A673 (cell line): ENCODE measurements at regions not wholly inside any gene's neighbourhood (a gene's known extent, or its start where the extent isn't known, plus 50 kb on each side); places are given as distances from the start of the nearest gene placed in this dataset.

Experiments used
- BruUV-seq: library from RNA; stranded (reverse); fragments of 400-500 nt; replicated peaks from 2 replicates; lab custom pipeline; 2021; lab: Mats Ljungman, UMichigan
- CTCF ChIA-PET: fragments of 300-600 bp; sonication (Branson Sonifier 250); formaldehyde crosslinking; loops from one replicate; lab custom pipeline; 2022; ENCODE audit warnings: antibody characterized with exemption; lab: Charles Lee
- POLR2A ChIA-PET: fragments of 300-600 bp; sonication (Branson Sonifier 250); formaldehyde crosslinking; loops from one replicate; lab custom pipeline; 2022; ENCODE audit warnings: antibody characterized with exemption; ENCODE audit not compliant: low non-redundant PET; lab: Charles Lee
- DNase-seq: peaks from one replicate; pipeline ENCODE4 v3.0.0-alpha.2; 2015; ENCODE audit warnings: low spot score
- H3K27ac ChIP-seq: fragments of 200-600 bp; sonication (generic); 2 replicates; pipeline ENCODE4 v1.5.1; 2016; ENCODE audit warnings: mixed run types, low read depth, mild to moderate bottlenecking, mixed read lengths, antibody characterized with exemption, low read length; ENCODE audit not compliant: poor library complexity, severe bottlenecking
- H3K27me3 ChIP-seq: fragments of 200-600 bp; sonication (generic); replicated peaks from 2 replicates; pipeline ENCODE4 v1.6.1; 2017; ENCODE audit warnings: mixed run types, low read depth, mild to moderate bottlenecking, mixed read lengths, antibody characterized with exemption, low read length; ENCODE audit not compliant: insufficient read depth, poor library complexity
- H3K36me3 ChIP-seq: fragments of 200-600 bp; sonication (generic); 2 replicates; pipeline ENCODE4 v1.6.1; 2016; ENCODE audit warnings: mixed run types, mild to moderate bottlenecking, mixed read lengths, antibody characterized with exemption, low read length; ENCODE audit not compliant: insufficient read depth, poor library complexity, severe bottlenecking
- H3K4me1 ChIP-seq: fragments of 200-600 bp; sonication (generic); 2 replicates; pipeline ENCODE4 v1.6.1; 2017; ENCODE audit warnings: mixed run types, mild to moderate bottlenecking, mixed read lengths, antibody characterized with exemption, low read length; ENCODE audit not compliant: insufficient read depth, poor library complexity, severe bottlenecking
- H3K4me3 ChIP-seq: fragments of 200-600 bp; sonication (generic); 2 replicates; pipeline ENCODE4 v1.5.1; 2016; ENCODE audit warnings: low read depth, mixed run types, mild to moderate bottlenecking, mixed read lengths, low read length; ENCODE audit not compliant: poor library complexity, severe bottlenecking
- H3K9me3 ChIP-seq: fragments of 200-600 bp; sonication (generic); 2 replicates; pipeline ENCODE4 v1.6.1; 2016; ENCODE audit warnings: mixed run types, low read depth, mild to moderate bottlenecking, mixed read lengths, antibody characterized with exemption, low read length; ENCODE audit not compliant: poor library complexity, severe bottlenecking
- EZH2 ChIP-seq: fragments of 200-600 bp; sonication (generic); IDR thresholded peaks from 2 replicates; pipeline ENCODE4 v1.6.1; 2017; ENCODE audit warnings: borderline replicate concordance, low read depth, mild to moderate bottlenecking, mixed read lengths, antibody characterized with exemption, low read length; ENCODE audit not compliant: poor library complexity, severe bottlenecking
- intact Hi-C: fragments of 100-400 bp; cut with micrococcal nuclease; formaldehyde crosslinking; loops from one replicate; pipeline ENCODE4 v1.10.0; 2022; ENCODE audit not compliant: unreplicated experiment
- TF ChIP-seq, protein P1 (sequence below): fragments of 300-800, 200-600 bp; sonication (generic); conservative IDR thresholded peaks from 2 replicates; pipeline ENCODE4 v1.5.1; 2017; ENCODE audit warnings: low read depth, mild to moderate bottlenecking, antibody characterized with exemption, low read length, moderate library complexity, mixed read lengths

- Histone ChIP-seq H3K9me3 (no peaks in the 10 kb centered on the region), H3K36me3 (no peaks in the 10 kb centered on the region), H3K27me3 (no peaks in the 10 kb centered on the region), H3K4me1 (peaks cover 5% of the 10 kb centered on the region), H3K4me3 (no peak overlapping the region), H3K27ac (no peak overlapping the region)
- no TSS peak for BruUV-seq
- no peak for DNase-seq
- intact Hi-C loops: loop anchor here (10.0 kb wide), 1 partner anchor 220 kb away; no protein-coding TSS in a partner anchor
- ChIA-PET CTCF (no interaction called here), POLR2A (no interaction called here)
- no peak for TF ChIP-seq EZH2
- TF ChIP-seq, protein P1, sequence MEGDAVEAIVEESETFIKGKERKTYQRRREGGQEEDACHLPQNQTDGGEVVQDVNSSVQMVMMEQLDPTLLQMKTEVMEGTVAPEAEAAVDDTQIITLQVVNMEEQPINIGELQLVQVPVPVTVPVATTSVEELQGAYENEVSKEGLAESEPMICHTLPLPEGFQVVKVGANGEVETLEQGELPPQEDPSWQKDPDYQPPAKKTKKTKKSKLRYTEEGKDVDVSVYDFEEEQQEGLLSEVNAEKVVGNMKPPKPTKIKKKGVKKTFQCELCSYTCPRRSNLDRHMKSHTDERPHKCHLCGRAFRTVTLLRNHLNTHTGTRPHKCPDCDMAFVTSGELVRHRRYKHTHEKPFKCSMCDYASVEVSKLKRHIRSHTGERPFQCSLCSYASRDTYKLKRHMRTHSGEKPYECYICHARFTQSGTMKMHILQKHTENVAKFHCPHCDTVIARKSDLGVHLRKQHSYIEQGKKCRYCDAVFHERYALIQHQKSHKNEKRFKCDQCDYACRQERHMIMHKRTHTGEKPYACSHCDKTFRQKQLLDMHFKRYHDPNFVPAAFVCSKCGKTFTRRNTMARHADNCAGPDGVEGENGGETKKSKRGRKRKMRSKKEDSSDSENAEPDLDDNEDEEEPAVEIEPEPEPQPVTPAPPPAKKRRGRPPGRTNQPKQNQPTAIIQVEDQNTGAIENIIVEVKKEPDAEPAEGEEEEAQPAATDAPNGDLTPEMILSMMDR: peak; percentile 27; the same call in 1 of the 2 replicates
These were observed 373.4 kb upstream of the PDE3A start for GRCh38 chr12:19994968-19995367.

DNA sequence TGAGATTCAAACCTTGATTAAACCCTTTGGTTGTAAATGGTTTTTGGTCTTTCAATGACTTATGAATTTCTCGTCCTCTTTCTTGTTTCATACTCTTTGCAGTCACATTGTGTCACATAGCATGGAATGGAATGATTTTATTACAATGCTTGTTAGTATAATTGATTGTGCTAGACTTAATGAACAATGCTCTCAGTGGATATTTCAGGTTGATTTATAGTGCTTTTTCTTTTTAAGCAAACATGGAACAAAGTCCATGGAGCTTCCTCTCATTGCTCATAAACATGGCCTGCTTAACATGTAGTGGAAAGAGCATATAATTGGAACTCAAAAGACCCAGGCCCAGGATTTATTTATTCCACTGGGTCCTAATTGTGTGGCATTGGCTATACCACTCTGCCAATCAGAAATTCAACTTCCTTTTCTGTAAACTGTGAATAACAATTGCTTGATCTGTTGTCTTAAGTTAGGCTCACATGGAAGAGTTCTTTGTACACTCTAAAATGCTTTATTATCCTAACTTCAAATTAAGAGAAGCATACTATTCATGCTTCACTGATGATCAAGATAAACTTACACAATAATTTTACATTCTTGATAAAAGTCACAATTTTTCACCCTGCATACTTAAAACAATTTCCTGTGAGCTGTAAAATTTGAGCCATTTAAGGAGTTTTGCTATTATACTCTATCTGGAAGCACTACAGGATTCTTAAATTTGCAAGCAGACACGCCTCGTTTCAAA lies 370.5 kb upstream of the PDE3A start:
- H3K27ac ChIP-seq: no peak overlapping the region
- no peak overlapping the region for H3K4me3 ChIP-seq
- peaks cover 5% of the 10 kb centered on the region for H3K4me1 ChIP-seq
- no peaks in the 10 kb centered on the region for H3K27me3 ChIP-seq
- no TSS peak for BruUV-seq
- ChIA-PET POLR2A (no interaction called here), CTCF (interaction anchor here (0.5 kb wide), 1 partner anchor 135 kb away, joined by 3 read pairs; no protein-coding TSS in a partner anchor)
- H3K9me3 ChIP-seq: no peaks in the 10 kb centered on the region
- no peak for DNase-seq
- TF ChIP-seq, protein P1: no peak
- TF ChIP-seq EZH2: no peak
- H3K36me3 ChIP-seq: no peaks in the 10 kb centered on the region
- intact Hi-C loops: loop anchor here (10.0 kb wide), 1 partner anchor 217 kb away; no protein-coding TSS in a partner anchor

- H3K27ac ChIP-seq: no peak overlapping the region
- CTCF ChIA-PET: no interaction called here
- TF ChIP-seq, protein P1: no peak
- TF ChIP-seq EZH2: no peak
- no TSS peak for BruUV-seq
- H3K4me3 ChIP-seq: no peak overlapping the region
- H3K9me3 ChIP-seq: no peaks in the 10 kb centered on the region
- POLR2A ChIA-PET: no interaction called here
- H3K36me3 ChIP-seq: no peaks in the 10 kb centered on the region
- intact Hi-C loops: loop anchor here (10.0 kb wide), 1 partner anchor 216 kb away; no protein-coding TSS in a partner anchor
- DNase-seq: no peak
- no peaks in the 10 kb centered on the region for H3K27me3 ChIP-seq
- H3K4me1 ChIP-seq: peaks cover 5% of the 10 kb centered on the region
These were observed 369.9 kb upstream of the PDE3A start for GRCh38 chr12:19998411-19998810.
